Upper lobe of left lung (tissue), 6 donors: ENCODE measurements at regions not wholly inside any gene's neighbourhood (a gene's known extent, or its start where the extent isn't known, plus 50 kb on each side); places are given as distances from the start of the nearest gene placed in this dataset.

ENCODE experiments used
- ATAC-seq, 2 donors: fragments of 200-7000 bp; cut with Tn5 transposase; one replicate each; pipeline ENCODE4 v1.9.1; 2022; ENCODE audit warnings: mild to moderate bottlenecking in 2 of 2, moderate library complexity in 2 of 2; ENCODE audit not compliant: low FRiP score in 2 of 2
- DNase-seq, 2 donors: peaks; one replicate each; pipeline ENCODE4 v3.0.0-alpha.2; 2019 to 2020
- H3K27ac ChIP-seq, 4 donors: fragments of 200-600 bp; sonication (generic); one replicate each; pipeline ENCODE4 v1.5.1; 2016 to 2019
- H3K27me3 ChIP-seq, 4 donors: fragments of 200-600 bp; sonication (generic); one replicate each; pipeline ENCODE4 v1.5.1; 2017 to 2019
- H3K36me3 ChIP-seq, 4 donors: fragments of 200-600 bp; sonication (generic); one replicate each; pipeline ENCODE4 v1.5.1; 2016 to 2019
- H3K4me1 ChIP-seq, 4 donors: fragments of 200-600 bp; sonication (generic); one replicate each; pipeline ENCODE4 v1.5.1; 2018 to 2019
- H3K4me3 ChIP-seq, 4 donors: fragments of 200-600 bp; sonication (generic); one replicate each; pipeline ENCODE4 v1.5.1; 2017 to 2019; ENCODE audit warnings: mild to moderate bottlenecking in 2 of 4, moderate library complexity in 1 of 4
- H3K9me3 ChIP-seq, 4 donors: fragments of 200-600 bp; sonication (generic); one replicate each; pipeline ENCODE4 v1.5.1; 2018 to 2019
- EP300 ChIP-seq, 4 donors: sonication (generic); formaldehyde crosslinking; IDR thresholded peaks; one replicate each; pipeline ENCODE4 v1.5.1; 2017; ENCODE audit warnings: antibody characterized with exemption in 4 of 4, control low read depth in 2 of 4
- POLR2A ChIP-seq, 4 donors: fragments of 450-650 bp; IDR thresholded peaks; one replicate each; pipeline ENCODE4 v1.5.1; 2016 to 2017; ENCODE audit warnings: antibody characterized with exemption in 4 of 4, mild to moderate bottlenecking in 2 of 4
- POLR2AphosphoS5 ChIP-seq, 2 donors: sonication (generic); formaldehyde crosslinking; IDR thresholded peaks; one replicate each; pipeline ENCODE4 v1.5.1; 2017; ENCODE audit warnings: antibody characterized with exemption in 2 of 2
- WGBS, 2 donors: methylation state at CpG; one replicate each; pipeline ENCODE4 v1.1.5; 2017 to 2018; 5-methylcytosine and 5-hydroxymethylcytosine counted together
- TF ChIP-seq, protein P1 (sequence below), 6 experiments: fragments of 450-650 bp in 4 of 6; fragments of 200-600 bp in 2 of 6; sonication (generic) in 2 of 6; IDR thresholded peaks; one replicate each; pipeline ENCODE4 v1.5.1; 2016 to 2019; ENCODE audit warnings: antibody characterized with exemption in 6 of 6
- donor health status: DM: no; HTN: no; CAD: no; lungs with moderate emphysema.
- donor health status: DM: no; HTN: yes; CAD: no; lungs with severe emphysema.

DNA sequence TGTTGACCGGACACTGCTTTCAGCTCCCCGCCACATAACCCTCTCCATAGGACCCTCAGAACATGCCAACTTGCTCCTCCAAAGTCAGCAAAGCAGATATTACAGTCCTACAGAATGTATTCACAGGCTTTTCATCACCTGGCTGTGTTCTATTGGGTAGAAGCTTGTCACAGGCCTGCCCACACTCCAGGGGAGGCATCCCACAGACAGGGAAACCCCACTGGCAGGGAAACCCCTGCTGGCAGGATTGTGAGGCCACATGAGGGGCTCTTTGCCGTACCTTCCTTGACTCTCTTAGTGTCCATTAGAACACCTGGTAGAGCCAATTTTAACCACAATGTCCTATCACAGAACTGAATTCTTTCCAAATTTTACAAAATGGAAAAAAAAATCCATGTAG, 344.2 kb upstream of the MGMT start:
- Histone ChIP-seq H3K9me3 (peaks cover 0 to 3% (median 0%) of the 10 kb centered on the region in 4 donors), H3K27me3 (no peaks in the 10 kb centered on the region), H3K36me3 (no peaks in the 10 kb centered on the region), H3K4me3 (no peak overlapping the region), H3K4me1 (no peaks in the 10 kb centered on the region), H3K27ac (no peak overlapping the region)
- DNase-seq = no peak
- 93 to 95% methylated on average over 3 of the region's 3 CpGs for WGBS, 2 donors
- no peak for ATAC-seq
- no peak for TF ChIP-seq POLR2AphosphoS5 (IDR thresholded peaks at IDR 0.05)
- TF ChIP-seq, protein P1, sequence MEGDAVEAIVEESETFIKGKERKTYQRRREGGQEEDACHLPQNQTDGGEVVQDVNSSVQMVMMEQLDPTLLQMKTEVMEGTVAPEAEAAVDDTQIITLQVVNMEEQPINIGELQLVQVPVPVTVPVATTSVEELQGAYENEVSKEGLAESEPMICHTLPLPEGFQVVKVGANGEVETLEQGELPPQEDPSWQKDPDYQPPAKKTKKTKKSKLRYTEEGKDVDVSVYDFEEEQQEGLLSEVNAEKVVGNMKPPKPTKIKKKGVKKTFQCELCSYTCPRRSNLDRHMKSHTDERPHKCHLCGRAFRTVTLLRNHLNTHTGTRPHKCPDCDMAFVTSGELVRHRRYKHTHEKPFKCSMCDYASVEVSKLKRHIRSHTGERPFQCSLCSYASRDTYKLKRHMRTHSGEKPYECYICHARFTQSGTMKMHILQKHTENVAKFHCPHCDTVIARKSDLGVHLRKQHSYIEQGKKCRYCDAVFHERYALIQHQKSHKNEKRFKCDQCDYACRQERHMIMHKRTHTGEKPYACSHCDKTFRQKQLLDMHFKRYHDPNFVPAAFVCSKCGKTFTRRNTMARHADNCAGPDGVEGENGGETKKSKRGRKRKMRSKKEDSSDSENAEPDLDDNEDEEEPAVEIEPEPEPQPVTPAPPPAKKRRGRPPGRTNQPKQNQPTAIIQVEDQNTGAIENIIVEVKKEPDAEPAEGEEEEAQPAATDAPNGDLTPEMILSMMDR (IDR thresholded peaks at IDR 0.05) = no peak
- no peak for TF ChIP-seq POLR2A (IDR thresholded peaks at IDR 0.05)
- TF ChIP-seq EP300 (IDR thresholded peaks at IDR 0.05) = no peak

- ATAC-seq (no peak), DNase-seq (no peak)
- Histone ChIP-seq H3K27ac (no peak overlapping the region), H3K27me3 (no peaks in the 10 kb centered on the region), H3K4me1 (no peaks in the 10 kb centered on the region), H3K4me3 (no peak overlapping the region), H3K9me3 (peaks cover 0 to 3% (median 0%) of the 10 kb centered on the region in 4 donors), H3K36me3 (no peaks in the 10 kb centered on the region)
- TF ChIP-seq POLR2AphosphoS5 (IDR thresholded peaks at IDR 0.05) (no peak), EP300 (IDR thresholded peaks at IDR 0.05) (no peak), POLR2A (IDR thresholded peaks at IDR 0.05) (no peak)
- TF ChIP-seq, protein P1 (IDR thresholded peaks at IDR 0.05) = no peak
- 63 to 68% methylated on average over 6 of the region's 6 CpGs for WGBS, 2 donors
Observed at GRCh38 chr10:129123428-129123827, 343.6 kb upstream of the MGMT start.

DNA sequence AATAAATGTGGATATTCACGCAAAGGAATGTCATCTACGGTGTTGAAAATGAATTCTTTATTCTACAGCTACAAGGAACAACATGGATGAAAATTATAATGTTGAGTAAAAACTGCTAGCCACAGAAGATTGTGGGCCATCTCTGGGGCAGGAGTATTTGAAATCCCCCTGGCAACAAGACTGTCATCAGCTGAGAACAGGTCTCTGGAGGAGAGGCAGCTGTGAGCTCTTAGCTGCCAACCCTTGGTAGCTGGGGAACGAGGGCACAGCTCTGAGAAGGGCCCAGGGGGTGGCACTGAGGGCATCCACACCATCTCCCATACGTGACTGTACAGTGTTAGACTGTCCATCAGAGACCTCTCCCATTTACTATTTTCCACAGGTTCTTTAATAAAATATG, 340.1 kb upstream of the MGMT start:
- TF ChIP-seq EP300 (IDR thresholded peaks at IDR 0.05) = no peak
- TF ChIP-seq POLR2A (IDR thresholded peaks at IDR 0.05) = no peak
- no peak for TF ChIP-seq POLR2AphosphoS5 (IDR thresholded peaks at IDR 0.05)
- TF ChIP-seq, protein P1 (IDR thresholded peaks at IDR 0.05) = no peak
- H3K36me3 ChIP-seq = no peaks in the 10 kb centered on the region
- H3K4me3 ChIP-seq = no peak overlapping the region
- no peak for ATAC-seq
- WGBS, 2 donors = 77 to 82% methylated on average over 4 of the region's 4 CpGs
- H3K27ac ChIP-seq = no peak overlapping the region
- no peaks in the 10 kb centered on the region for H3K4me1 ChIP-seq
- peaks cover 0 to 3% (median 0%) of the 10 kb centered on the region in 4 donors for H3K9me3 ChIP-seq
- DNase-seq = no peak
- no peaks in the 10 kb centered on the region for H3K27me3 ChIP-seq

DNA sequence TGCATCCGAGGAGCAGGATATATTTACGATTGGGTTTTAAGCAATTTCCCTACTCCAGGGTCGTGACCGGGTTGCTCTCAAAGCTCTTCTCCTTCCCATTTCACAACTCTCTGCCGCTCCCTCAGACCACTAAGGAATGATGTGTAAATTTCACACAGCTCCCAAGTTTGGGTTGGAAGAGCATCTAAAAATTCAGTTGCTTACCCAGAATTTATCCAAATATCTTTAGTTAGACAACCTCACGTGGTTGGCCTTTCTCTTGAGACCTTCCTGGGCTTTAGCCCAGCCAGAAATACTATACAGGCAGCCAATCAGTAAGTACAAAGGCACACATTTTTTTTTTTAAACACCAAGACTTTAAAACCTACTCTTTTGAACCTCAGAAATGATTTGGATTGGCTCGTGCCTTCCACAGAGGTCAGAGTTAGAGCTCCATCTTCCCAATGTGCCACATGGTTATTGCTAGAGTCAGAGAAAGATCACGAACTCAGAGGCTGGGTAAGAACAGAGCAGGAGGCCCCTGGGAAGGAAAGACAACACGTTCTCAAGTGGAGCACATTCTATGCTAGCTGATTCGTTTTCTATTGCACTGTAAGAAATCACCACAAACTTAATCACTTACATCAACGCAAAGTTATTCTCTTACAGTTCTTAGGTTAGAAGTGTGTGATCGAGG, 335.4 kb upstream of the MGMT start:
- no peak for TF ChIP-seq POLR2A (IDR thresholded peaks at IDR 0.05)
- TF ChIP-seq EP300 (IDR thresholded peaks at IDR 0.05) = no peak
- TF ChIP-seq POLR2AphosphoS5 (IDR thresholded peaks at IDR 0.05) = no peak
- TF ChIP-seq, protein P1 (IDR thresholded peaks at IDR 0.05) = no peak

GRCh38 chr10:129133856-129134255, 333.2 kb upstream of the MGMT start:
- TF ChIP-seq POLR2A (IDR thresholded peaks at IDR 0.05) (no peak), EP300 (IDR thresholded peaks at IDR 0.05) (no peak), POLR2AphosphoS5 (IDR thresholded peaks at IDR 0.05) (no peak)
- TF ChIP-seq, protein P1 (IDR thresholded peaks at IDR 0.05) = no peak
- ATAC-seq = no peak
- no peak for DNase-seq
- 91 to 96% methylated on average over 4 to 5 of the region's 5 CpGs for WGBS, 2 donors
- Histone ChIP-seq H3K27me3 (no peaks in the 10 kb centered on the region), H3K9me3 (no peaks in the 10 kb centered on the region), H3K27ac (no peak overlapping the region), H3K4me3 (no peak overlapping the region), H3K4me1 (no peaks in the 10 kb centered on the region), H3K36me3 (no peaks in the 10 kb centered on the region)

More for the DNA sequence above, 335.4 kb upstream of the MGMT start:
- H3K4me3 ChIP-seq = no peak overlapping the region
- 81 to 86% methylated on average over 12 of the region's 12 CpGs for WGBS, 2 donors
- H3K27ac ChIP-seq = no peak overlapping the region
- peak in 1 of 2 donors; percentile 72 for ATAC-seq
- H3K9me3 ChIP-seq = no peaks in the 10 kb centered on the region
- no peaks in the 10 kb centered on the region for H3K4me1 ChIP-seq
- DNase-seq = no peak
- H3K36me3 ChIP-seq = no peaks in the 10 kb centered on the region
- no peaks in the 10 kb centered on the region for H3K27me3 ChIP-seq
